Bronchial epithelial cell (primary cell): ENCODE measurements at regions not wholly inside any gene's neighbourhood (a gene's known extent, or its start where the extent isn't known, plus 50 kb on each side); places are given as distances from the start of the nearest gene placed in this dataset.

Experiments
- DNase-seq: peaks from one replicate; pipeline ENCODE4 v3.0.0-alpha.2; 2010; ENCODE audit warnings: low read depth
- FAIRE-seq: peaks from 2 replicates; lab custom pipeline; 2011; peaks lifted over from hg19 to GRCh38; lab: Jason Lieb, UNC
- H3K27me3 ChIP-seq: 2 replicates; pipeline ENCODE4 v1.5.1; 2011; ENCODE audit warnings: low read length; ENCODE audit not compliant: control insufficient read depth, insufficient read depth
- H3K36me3 ChIP-seq: 2 replicates; pipeline ENCODE4 v1.5.1; 2011; ENCODE audit warnings: low read length; ENCODE audit not compliant: control insufficient read depth, insufficient read depth
- H3K4me3 ChIP-seq: 2 replicates; pipeline ENCODE4 v1.5.1; 2011; ENCODE audit warnings: mild to moderate bottlenecking, low read depth, low read length, control low read depth
- TF ChIP-seq, protein P1 (sequence below): IDR thresholded peaks from 2 replicates; pipeline ENCODE4 v1.5.1; 2011; ENCODE audit warnings: mild to moderate bottlenecking, moderate library complexity, low read length, control low read depth, inconsistent platforms; ENCODE audit not compliant: insufficient read depth, severe bottlenecking

DNA sequence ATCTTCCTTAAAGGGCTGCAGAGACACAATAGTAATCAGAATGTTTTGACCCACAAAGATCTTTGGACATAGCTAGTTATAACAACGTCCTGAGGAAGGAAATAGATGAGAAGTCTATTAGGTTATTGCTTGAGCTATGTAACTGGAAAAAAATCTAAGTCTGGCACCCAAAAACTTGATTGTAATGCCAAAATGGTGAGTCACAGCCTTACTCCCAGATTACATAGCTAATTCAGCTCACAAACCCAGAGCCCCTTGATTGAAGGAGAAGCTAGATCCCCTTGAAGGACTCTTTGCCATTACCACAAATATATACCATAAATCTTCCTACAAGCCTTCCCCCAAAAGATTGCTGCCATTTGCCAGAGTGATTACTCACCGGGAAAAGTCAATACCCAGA is 341.8 kb upstream of the KIF2A start:
- H3K36me3 ChIP-seq: no peaks in the 10 kb centered on the region
- H3K4me3 ChIP-seq: no peak overlapping the region
- TF ChIP-seq, protein P1, sequence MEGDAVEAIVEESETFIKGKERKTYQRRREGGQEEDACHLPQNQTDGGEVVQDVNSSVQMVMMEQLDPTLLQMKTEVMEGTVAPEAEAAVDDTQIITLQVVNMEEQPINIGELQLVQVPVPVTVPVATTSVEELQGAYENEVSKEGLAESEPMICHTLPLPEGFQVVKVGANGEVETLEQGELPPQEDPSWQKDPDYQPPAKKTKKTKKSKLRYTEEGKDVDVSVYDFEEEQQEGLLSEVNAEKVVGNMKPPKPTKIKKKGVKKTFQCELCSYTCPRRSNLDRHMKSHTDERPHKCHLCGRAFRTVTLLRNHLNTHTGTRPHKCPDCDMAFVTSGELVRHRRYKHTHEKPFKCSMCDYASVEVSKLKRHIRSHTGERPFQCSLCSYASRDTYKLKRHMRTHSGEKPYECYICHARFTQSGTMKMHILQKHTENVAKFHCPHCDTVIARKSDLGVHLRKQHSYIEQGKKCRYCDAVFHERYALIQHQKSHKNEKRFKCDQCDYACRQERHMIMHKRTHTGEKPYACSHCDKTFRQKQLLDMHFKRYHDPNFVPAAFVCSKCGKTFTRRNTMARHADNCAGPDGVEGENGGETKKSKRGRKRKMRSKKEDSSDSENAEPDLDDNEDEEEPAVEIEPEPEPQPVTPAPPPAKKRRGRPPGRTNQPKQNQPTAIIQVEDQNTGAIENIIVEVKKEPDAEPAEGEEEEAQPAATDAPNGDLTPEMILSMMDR: no peak
- H3K27me3 ChIP-seq: no peaks in the 10 kb centered on the region
- DNase-seq: peak; percentile 61
- no peak for FAIRE-seq

DNA sequence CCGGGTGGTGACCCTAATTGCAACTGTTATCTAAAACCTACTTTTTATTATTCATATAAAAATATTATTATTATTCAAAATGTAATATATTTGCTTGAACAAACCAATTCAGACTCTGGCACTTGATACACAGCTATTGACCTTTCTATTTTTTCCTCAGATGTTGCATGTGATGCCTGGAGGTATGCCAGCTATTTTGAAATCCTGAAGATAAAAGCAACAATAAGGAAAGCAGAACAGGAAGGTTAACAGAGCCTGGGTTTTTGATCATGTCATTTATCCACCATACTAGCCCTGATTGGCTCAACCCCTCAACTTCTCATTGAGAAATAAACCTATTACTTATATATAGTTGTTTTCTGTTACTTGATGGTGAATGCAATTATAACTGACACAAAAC is 340.9 kb upstream of the KIF2A start:
- Histone ChIP-seq H3K27me3 (no peaks in the 10 kb centered on the region), H3K36me3 (no peaks in the 10 kb centered on the region), H3K4me3 (no peak overlapping the region)
- DNase-seq (peak; percentile 33), FAIRE-seq (no peak)
- TF ChIP-seq, protein P1: no peak

DNA sequence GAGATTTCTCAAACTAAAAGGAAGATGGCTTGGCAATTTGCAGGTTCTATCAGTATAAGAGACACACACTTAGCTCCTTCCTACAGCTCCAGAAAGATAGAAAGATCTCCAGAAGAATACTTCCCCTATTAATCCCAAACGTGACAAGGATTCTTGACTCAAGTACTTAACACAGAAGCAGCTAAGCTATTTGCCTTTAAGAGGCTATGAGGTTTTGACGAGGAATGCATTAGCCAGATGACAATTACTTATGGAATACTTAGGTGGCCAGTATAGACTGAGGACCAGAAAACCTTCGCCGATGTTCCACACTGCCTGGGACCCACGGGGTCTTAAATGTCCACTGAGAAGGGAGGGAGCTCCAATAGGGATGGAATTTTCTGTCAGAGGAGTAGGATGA is 340.5 kb upstream of the KIF2A start:
- FAIRE-seq: no peak
- no peak for DNase-seq
- Histone ChIP-seq H3K36me3 (no peaks in the 10 kb centered on the region), H3K27me3 (no peaks in the 10 kb centered on the region), H3K4me3 (no peak overlapping the region)
- TF ChIP-seq, protein P1: no peak

DNA sequence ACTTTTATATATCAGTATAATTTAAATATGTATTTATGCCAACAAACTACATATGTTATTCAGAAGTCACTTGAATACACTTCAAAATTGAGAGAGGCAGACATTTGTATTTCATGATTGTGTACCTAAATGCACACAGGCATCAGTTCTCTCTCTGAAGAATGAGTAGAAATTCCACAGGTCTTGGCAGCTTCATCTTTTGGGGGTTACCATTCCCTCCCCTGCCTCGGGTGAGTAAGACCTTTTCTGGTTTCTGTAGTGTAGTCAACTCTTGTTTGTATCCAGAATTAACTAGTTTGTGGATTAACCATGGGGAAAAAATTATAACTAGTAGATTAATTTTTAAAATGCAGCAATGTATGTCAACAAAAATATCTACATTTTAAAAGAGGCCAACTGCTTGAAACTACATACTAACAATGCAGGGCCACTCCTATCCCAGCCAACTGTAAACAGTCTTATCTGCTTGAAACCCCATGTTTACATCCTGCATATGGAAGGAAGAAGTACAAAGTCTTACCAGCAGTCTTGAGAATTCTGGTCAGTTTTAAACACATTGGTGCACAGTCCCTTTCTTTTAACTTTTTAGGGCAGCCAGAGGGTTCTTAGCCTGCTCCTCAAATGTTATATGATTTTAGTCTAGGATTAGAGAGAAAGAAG is 339.6 kb upstream of the KIF2A start:
- TF ChIP-seq, protein P1: no peak
- no peak for DNase-seq
- H3K4me3 ChIP-seq: no peak overlapping the region
- FAIRE-seq: no peak
- H3K36me3 ChIP-seq: no peaks in the 10 kb centered on the region
- H3K27me3 ChIP-seq: no peaks in the 10 kb centered on the region

DNA sequence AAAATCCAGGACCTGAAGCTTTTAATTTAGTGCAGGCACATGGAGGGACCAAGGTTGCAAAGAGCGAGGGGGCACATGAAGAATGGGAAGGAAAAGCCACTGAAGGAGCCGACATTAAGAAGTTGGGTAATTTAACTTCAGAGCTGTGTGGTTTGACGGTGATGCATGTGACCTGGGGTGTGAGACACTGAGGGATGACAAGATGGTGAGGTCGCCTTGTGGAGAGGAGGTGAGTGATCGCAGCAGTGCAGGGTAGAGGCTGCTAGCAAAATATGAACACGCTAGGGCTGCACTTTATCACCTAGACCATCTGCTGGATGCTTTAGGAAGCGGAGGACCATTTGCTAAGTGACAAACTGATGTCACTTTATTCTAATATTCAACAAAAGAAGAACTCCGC is 339.0 kb upstream of the KIF2A start:
- Histone ChIP-seq H3K36me3 (no peaks in the 10 kb centered on the region), H3K27me3 (no peaks in the 10 kb centered on the region), H3K4me3 (no peak overlapping the region)
- FAIRE-seq (no peak), DNase-seq (peak; percentile 30)
- TF ChIP-seq, protein P1: no peak

DNA sequence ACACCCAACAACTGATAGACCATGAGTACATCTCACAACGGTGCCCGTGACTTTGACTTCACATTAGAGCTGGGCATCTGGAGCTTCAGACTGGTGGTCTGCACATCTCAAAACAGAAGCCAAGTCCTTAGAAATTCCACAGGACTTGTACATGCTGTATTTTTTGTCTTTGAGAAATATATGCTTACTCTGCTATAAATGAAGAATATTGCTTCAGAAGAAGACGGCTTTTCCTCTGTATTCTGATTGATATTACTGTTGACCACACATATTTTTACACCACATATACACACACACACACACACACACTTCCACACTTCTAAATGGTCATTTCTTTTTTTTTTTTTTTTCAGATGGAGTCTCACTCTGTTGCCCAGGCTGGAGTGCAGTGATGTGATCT is 338.3 kb upstream of the KIF2A start:
- Histone ChIP-seq H3K36me3 (no peaks in the 10 kb centered on the region), H3K4me3 (no peak overlapping the region), H3K27me3 (no peaks in the 10 kb centered on the region)
- TF ChIP-seq, protein P1: no peak
- DNase-seq (no peak), FAIRE-seq (no peak)
